HL-60 (cell line): ENCODE measurements at regions not wholly inside any gene's neighbourhood (a gene's known extent, or its start where the extent isn't known, plus 50 kb on each side); places are given as distances from the start of the nearest gene placed in this dataset.

Experiments used
- DNase-seq, 2 experiments: peaks; one replicate each; pipeline ENCODE4 v3.0.0-alpha.2; 2010 to 2020; ENCODE audit warnings: low read depth in 1 of 2, low spot score in 1 of 2
- H3K27ac ChIP-seq: fragments of 250-450 bp; sonication (Bioruptor Pico); replicated peaks from 2 replicates; pipeline ENCODE4 v1.5.1; 2020; ENCODE audit warnings: mild to moderate bottlenecking, moderate library complexity
- H3K27me3 ChIP-seq: fragments of 250-450 bp; sonication (Bioruptor Pico); 2 replicates; pipeline ENCODE4 v1.5.1; 2021; ENCODE audit warnings: mild to moderate bottlenecking, moderate library complexity; ENCODE audit not compliant: insufficient read depth, poor library complexity, severe bottlenecking
- H3K4me3 ChIP-seq: replicated peaks from 2 replicates; pipeline ENCODE4 v1.5.1; 2011; ENCODE audit warnings: mild to moderate bottlenecking, control low read depth, low read length; ENCODE audit not compliant: insufficient read depth
- CTCF ChIP-seq: IDR thresholded peaks from one replicate; pipeline ENCODE4 v1.5.1; 2011; ENCODE audit warnings: low read length, control low read depth, inconsistent platforms; ENCODE audit not compliant: insufficient read depth
- GABPA ChIP-seq: IDR thresholded peaks from 2 replicates; pipeline ENCODE4 v1.6.1; 2012; ENCODE audit warnings: low read depth
- POLR2AphosphoS5 ChIP-seq: IDR thresholded peaks from 2 replicates; pipeline ENCODE4 v1.6.1; 2012; ENCODE audit warnings: low read depth
- SPI1 ChIP-seq: IDR thresholded peaks from 2 replicates; pipeline ENCODE4 v1.6.1; 2012; ENCODE audit warnings: low read depth, mild to moderate bottlenecking, borderline replicate concordance
- TF ChIP-seq, protein P1 (sequence below): IDR thresholded peaks from 2 replicates; pipeline ENCODE4 v1.6.1; 2012; ENCODE audit warnings: low read depth; ENCODE audit not compliant: insufficient replicate concordance

GRCh38 chr11:100557830-100558611 lies 129.1 kb upstream of the ARHGAP42 start:
- TF ChIP-seq, protein P1, sequence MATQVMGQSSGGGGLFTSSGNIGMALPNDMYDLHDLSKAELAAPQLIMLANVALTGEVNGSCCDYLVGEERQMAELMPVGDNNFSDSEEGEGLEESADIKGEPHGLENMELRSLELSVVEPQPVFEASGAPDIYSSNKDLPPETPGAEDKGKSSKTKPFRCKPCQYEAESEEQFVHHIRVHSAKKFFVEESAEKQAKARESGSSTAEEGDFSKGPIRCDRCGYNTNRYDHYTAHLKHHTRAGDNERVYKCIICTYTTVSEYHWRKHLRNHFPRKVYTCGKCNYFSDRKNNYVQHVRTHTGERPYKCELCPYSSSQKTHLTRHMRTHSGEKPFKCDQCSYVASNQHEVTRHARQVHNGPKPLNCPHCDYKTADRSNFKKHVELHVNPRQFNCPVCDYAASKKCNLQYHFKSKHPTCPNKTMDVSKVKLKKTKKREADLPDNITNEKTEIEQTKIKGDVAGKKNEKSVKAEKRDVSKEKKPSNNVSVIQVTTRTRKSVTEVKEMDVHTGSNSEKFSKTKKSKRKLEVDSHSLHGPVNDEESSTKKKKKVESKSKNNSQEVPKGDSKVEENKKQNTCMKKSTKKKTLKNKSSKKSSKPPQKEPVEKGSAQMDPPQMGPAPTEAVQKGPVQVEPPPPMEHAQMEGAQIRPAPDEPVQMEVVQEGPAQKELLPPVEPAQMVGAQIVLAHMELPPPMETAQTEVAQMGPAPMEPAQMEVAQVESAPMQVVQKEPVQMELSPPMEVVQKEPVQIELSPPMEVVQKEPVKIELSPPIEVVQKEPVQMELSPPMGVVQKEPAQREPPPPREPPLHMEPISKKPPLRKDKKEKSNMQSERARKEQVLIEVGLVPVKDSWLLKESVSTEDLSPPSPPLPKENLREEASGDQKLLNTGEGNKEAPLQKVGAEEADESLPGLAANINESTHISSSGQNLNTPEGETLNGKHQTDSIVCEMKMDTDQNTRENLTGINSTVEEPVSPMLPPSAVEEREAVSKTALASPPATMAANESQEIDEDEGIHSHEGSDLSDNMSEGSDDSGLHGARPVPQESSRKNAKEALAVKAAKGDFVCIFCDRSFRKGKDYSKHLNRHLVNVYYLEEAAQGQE = no peak
- no peak for TF ChIP-seq SPI1
- TF ChIP-seq CTCF = no peak
- no peak for TF ChIP-seq POLR2AphosphoS5
- TF ChIP-seq GABPA = no peak
- Histone ChIP-seq H3K4me3 (no peak overlapping the region), H3K27me3 (no peaks in the 10 kb centered on the region), H3K27ac (no peak overlapping the region)
- DNase-seq = no peak

DNA sequence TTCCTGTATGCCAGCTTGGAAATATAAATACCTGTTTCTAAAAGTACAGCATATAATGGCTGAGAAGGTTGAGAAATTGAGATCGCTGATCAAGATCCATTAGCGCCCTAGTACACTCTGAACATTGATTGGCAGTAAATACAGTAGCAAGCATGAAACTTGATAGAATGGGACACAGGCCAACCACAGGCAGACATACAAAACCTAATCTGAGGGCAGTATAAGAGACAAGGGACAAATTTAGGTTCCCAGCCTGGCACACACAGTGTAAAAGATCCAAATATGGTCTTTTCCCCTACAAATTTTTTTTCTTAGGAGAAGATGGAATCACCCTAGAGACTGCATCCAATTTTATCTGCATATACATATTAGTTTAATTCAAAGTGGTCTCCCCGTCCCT lies 126.5 kb upstream of the ARHGAP42 start:
- no peaks in the 10 kb centered on the region for H3K27me3 ChIP-seq

DNA sequence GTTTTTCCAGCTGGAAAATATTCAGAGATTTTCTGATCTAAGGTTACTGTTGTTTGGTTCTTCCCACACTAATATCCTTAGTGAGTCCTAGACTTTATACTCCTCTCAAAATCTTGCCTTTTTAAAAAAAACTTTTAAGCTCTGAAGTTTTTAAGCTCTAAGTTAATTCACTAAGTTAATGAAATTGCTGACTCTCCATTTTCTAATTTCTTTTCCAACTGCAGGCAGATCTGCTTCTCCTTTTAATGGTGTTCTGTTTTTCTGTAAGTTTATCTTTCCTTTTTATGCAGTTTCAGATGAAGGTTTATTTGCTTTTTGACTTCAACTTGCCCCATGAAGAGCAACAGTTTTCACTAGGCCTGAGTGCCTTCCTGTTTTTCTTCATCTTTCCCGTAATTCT lies 125.8 kb upstream of the ARHGAP42 start:
- TF ChIP-seq, protein P1 = no peak
- TF ChIP-seq POLR2AphosphoS5 (no peak), CTCF (no peak), SPI1 (no peak), GABPA (no peak)
- DNase-seq = no peak
- no peaks in the 10 kb centered on the region for H3K27me3 ChIP-seq
- H3K27ac ChIP-seq = no peak overlapping the region
- H3K4me3 ChIP-seq = no peak overlapping the region

More for the DNA sequence above, 126.5 kb upstream of the ARHGAP42 start:
- no peak for TF ChIP-seq POLR2AphosphoS5
- TF ChIP-seq CTCF = no peak
- no peak for TF ChIP-seq SPI1
- TF ChIP-seq, protein P1 = no peak
- TF ChIP-seq GABPA = no peak
- Histone ChIP-seq H3K4me3 (no peak overlapping the region), H3K27ac (no peak overlapping the region)
- DNase-seq = no peak
